ENCODE measurements at regions not wholly inside any gene's neighbourhood (a gene's known extent, or its start where the extent isn't known, plus 50 kb on each side); places are given as distances from the start of the nearest gene placed in this dataset.

DNA sequence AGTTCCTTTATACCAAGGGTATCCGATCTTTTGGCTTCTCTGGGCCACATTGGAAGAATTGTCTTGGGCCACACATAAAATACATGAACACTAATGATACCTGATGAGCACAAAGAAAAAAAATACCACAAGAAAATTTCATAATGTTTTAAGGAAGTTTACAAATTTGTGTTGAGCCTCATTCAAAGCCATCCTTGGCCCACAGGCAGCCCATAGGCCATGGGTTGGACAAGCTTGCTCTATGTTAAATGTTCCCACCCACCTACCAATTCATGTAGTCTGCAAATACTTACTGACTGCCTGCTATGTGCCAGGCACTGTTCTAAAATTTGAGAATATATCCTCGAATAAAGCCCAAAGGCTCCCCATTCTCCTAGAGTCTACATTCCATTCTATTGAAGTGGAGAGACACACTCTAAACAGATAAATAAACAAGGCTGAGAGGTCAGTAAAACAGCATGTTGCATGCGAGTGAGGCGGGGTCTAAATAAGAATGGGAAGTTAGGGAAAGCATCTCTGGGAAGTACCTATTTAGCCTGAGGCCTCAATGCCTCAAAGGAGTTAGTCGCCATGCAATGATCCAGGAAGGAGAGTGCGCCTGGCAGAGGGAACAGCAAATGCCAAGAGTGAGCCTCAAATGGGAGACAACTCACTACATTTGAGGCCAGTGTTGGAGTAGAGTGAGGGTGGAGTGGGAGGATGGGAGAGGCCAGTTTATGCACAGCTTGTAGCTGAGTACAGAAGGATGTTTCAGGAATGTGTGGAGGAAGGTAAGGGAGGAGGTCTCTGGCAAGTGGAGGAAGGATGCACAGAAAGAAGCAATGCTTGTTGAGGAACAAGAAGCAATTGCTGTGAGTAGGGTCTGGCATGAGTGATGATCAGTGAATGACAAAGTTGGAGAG, 52.5 kb upstream of the CLDN10 start:
- 74 to 90% (median 82%) methylated on average over 6 of the region's 6 CpGs for WGBS, 5 donors
- no peak for TF ChIP-seq POLR2AphosphoS5 (IDR thresholded peaks at IDR 0.05)

DNA sequence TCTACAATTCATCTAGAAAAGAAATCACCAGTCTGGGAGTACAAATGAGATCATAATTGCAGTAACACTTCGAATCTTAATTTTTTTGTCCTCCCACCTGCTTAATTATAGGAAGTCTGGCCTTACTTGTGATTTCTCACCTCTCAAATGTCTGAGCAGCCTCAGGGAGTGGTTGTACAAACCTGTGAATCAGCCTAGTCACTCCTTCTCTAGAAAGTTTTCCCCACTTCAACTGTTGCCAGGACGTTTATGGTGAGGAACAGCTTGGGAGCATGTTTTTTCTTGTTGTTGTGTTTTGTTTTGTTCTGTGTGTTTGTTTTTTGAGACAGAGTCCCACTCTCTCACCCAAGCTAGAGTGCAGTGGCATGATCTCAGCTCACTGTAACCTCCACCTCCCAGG, 50.3 kb upstream of the CLDN10 start:
- Histone ChIP-seq H3K36me3 (no peaks in the 10 kb centered on the region), H3K9me3 (peaks cover 0 to 14% (median 9%) of the 10 kb centered on the region in 8 donors), H3K27me3 (replicated peaks in 1 of 7) (peaks cover 0 to 14% (median 0%) of the 10 kb centered on the region in 7 donors), H3K27ac (no peak overlapping the region), H3K4me3 (no peak overlapping the region), H3K4me1 (peaks cover 0 to 5% (median 2%) of the 10 kb centered on the region in 6 donors)
- no peak for DNase-seq
- TF ChIP-seq POLR2AphosphoS5 (IDR thresholded peaks at IDR 0.05) = no peak
- intact Hi-C loops (cut with DNase I; ENCODE audit: low total_unique reads) = no loop called here
- 65 to 79% (median 76%) methylated on average over 2 of the region's 2 CpGs for WGBS, 5 donors

More for the DNA sequence above, 52.5 kb upstream of the CLDN10 start:
- Histone ChIP-seq H3K4me1 (peaks cover 0 to 7% (median 2%) of the 10 kb centered on the region in 6 donors), H3K27me3 (replicated peaks in 1 of 7) (peaks cover 0 to 5% (median 0%) of the 10 kb centered on the region in 7 donors), H3K9me3 (peaks cover 0 to 21% (median 18%) of the 10 kb centered on the region in 8 donors), H3K27ac (no peak overlapping the region), H3K36me3 (no peaks in the 10 kb centered on the region), H3K4me3 (no peak overlapping the region)
- no peak for DNase-seq
- intact Hi-C loops (cut with DNase I; ENCODE audit: low total_unique reads) = loop anchor here (5.0 kb wide), 1 partner anchor 332 kb away; no protein-coding TSS in a partner anchor

Measured in spleen (tissue), 11 donors.